M059J (cell line): ENCODE measurements at regions not wholly inside any gene's neighbourhood (a gene's known extent, or its start where the extent isn't known, plus 50 kb on each side); places are given as distances from the start of the nearest gene placed in this dataset.
A peak's percentile ranks its signal among the peaks of the same experiment; 100 is the strongest.

Experiments used
- DNase-seq: peaks from one replicate; pipeline ENCODE4 v3.0.0-alpha.2; 2012; ENCODE audit warnings: low read depth

GRCh38 chr14:50038398-50039119 is 77.8 kb downstream of the VCPKMT start:
- DNase-seq, result peak; percentile 99

- DNase-seq, result no peak
Observed at GRCh38 chr14:50039120-50039517, 77.3 kb downstream of the VCPKMT start.

GRCh38 chr14:50039734-50040400 is 76.5 kb downstream of the VCPKMT start:
- peak; percentile 92 for DNase-seq

GRCh38 chr14:50040401-50040775 is 76.0 kb downstream of the VCPKMT start:
- peak; percentile 93 for DNase-seq

- no peak for DNase-seq
Observed at GRCh38 chr14:50040895-50041465, 75.4 kb downstream of the VCPKMT start.

GRCh38 chr14:50041980-50042379 is 74.4 kb downstream of the VCPKMT start:
- DNase-seq, result no peak

GRCh38 chr14:50044042-50044651 is 72.2 kb downstream of the VCPKMT start:
- DNase-seq, result peak; percentile 32

- DNase-seq, result peak; percentile 96
Observed at GRCh38 chr14:50045039-50045711, 71.2 kb downstream of the VCPKMT start.

GRCh38 chr14:50045837-50046236 is 70.5 kb downstream of the VCPKMT start:
- DNase-seq, result no peak

GRCh38 chr14:50047274-50047676 is 69.1 kb downstream of the VCPKMT start:
- DNase-seq, result no peak

- DNase-seq, result no peak
Observed at GRCh38 chr14:50049093-50049492, 67.3 kb downstream of the VCPKMT start.

- DNase-seq, result no peak
Observed at GRCh38 chr14:50049703-50050570, 66.4 kb downstream of the VCPKMT start.

GRCh38 chr14:50051106-50051505 is 65.3 kb downstream of the VCPKMT start:
- peak; percentile 69 for DNase-seq

- DNase-seq, result no peak
Observed at GRCh38 chr14:50051706-50052105, 64.7 kb downstream of the VCPKMT start.

GRCh38 chr14:50052517-50052916 is 63.9 kb downstream of the VCPKMT start:
- DNase-seq, result no peak

GRCh38 chr14:50053935-50054334 is 62.4 kb downstream of the VCPKMT start:
- DNase-seq, result no peak

- DNase-seq, result no peak
Observed at GRCh38 chr14:50055461-50056228, 60.7 kb downstream of the VCPKMT start.

GRCh38 chr14:50056435-50056834 is 59.9 kb downstream of the VCPKMT start:
- no peak for DNase-seq

GRCh38 chr14:50057331-50057730 is 59.0 kb downstream of the VCPKMT start:
- no peak for DNase-seq

- DNase-seq, result no peak
Observed at GRCh38 chr14:50058113-50058512, 58.3 kb downstream of the VCPKMT start.
